AG09319 (cell line): ENCODE measurements at regions not wholly inside any gene's neighbourhood (a gene's known extent, or its start where the extent isn't known, plus 50 kb on each side); places are given as distances from the start of the nearest gene placed in this dataset.

Experiments
- DNase-seq: peaks from one replicate; pipeline ENCODE4 v3.0.0-alpha.2; 2010; ENCODE audit warnings: low read depth; ENCODE audit errors: extremely low read depth
- TF ChIP-seq, protein P1 (sequence below): IDR thresholded peaks from 2 replicates; pipeline ENCODE4 v1.5.1; 2011; ENCODE audit warnings: low read depth, mild to moderate bottlenecking, inconsistent platforms, low read length, moderate library complexity

DNA sequence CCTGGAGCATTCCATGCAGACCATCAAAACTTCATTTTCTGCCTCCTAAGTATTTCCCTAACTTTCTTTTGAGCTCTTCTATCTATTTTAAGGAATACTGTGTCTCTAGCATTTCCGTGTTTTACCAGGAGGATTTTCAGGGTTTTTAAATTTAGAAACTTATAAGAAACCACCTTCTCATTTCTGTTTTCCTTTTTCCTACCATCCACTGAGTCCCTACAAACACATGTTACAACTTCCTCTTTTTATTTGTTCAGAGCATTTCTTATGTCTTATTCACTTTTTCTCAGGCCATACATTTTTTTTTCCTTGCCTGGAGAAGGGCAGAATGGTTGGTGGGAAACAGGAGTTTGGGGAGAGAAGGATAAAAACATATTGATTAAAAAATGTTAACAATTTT lies 130.0 kb upstream of the BMP5 start:
- no peak for DNase-seq
- TF ChIP-seq, protein P1, sequence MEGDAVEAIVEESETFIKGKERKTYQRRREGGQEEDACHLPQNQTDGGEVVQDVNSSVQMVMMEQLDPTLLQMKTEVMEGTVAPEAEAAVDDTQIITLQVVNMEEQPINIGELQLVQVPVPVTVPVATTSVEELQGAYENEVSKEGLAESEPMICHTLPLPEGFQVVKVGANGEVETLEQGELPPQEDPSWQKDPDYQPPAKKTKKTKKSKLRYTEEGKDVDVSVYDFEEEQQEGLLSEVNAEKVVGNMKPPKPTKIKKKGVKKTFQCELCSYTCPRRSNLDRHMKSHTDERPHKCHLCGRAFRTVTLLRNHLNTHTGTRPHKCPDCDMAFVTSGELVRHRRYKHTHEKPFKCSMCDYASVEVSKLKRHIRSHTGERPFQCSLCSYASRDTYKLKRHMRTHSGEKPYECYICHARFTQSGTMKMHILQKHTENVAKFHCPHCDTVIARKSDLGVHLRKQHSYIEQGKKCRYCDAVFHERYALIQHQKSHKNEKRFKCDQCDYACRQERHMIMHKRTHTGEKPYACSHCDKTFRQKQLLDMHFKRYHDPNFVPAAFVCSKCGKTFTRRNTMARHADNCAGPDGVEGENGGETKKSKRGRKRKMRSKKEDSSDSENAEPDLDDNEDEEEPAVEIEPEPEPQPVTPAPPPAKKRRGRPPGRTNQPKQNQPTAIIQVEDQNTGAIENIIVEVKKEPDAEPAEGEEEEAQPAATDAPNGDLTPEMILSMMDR, result no peak

DNA sequence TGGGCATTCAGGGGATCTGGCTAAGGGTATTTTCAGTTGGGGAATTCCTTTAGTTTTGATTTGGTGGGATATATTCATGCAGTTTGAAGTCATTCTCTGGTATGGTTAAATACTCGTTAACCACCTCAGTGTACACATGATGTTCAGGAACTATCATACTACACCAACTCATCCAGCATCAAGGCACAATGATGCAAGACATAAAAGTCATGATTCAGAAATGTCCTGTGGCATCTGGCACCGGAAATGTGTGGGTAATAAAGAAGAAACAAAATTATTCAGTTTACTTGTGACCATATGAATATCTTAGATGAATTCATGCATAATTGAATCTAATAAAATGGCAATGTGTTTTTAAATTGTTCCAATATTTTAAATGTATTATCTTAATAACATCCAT lies 129.0 kb upstream of the BMP5 start:
- TF ChIP-seq, protein P1, result no peak
- DNase-seq, result no peak

DNA sequence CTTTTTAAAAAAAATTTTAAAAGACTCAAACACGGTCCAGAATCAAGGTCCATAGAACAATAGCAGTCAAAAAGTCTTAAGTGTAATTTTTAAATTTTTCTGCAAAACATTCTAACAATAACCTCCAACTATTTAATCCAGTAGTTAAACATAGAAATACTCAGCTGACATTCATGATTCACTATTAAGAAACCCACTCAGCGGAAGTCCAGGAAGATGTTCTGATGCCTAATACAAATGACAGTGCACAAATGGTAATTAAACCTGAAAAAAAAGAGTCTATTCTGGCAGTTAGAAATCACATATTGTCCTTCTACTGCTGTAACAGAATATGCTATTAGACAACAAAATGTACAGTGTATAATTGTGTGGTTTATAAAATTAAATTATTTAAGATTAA lies 128.2 kb upstream of the BMP5 start:
- TF ChIP-seq, protein P1, result no peak

DNA sequence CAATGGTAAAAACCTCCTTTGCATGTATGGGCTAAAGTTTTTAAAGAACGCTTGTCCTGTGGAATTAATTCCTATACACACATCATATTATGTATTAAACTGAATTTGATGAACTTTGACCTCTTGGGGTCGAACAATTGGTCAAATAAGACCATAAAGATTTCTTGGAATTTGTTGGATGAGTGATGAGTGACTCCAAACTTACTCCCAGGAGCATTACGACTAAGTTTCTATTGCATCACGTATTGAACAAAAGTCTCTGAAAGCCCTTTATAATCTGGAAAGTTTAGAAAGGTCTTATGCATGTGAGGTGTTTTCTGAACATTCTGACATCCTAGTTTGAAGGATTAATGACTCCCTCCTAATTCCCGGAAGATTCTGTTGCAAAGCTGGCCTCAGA lies 126.9 kb upstream of the BMP5 start:
- TF ChIP-seq, protein P1, result no peak
- DNase-seq, result no peak

More for the DNA sequence above, 128.2 kb upstream of the BMP5 start:
- DNase-seq, result no peak

DNA sequence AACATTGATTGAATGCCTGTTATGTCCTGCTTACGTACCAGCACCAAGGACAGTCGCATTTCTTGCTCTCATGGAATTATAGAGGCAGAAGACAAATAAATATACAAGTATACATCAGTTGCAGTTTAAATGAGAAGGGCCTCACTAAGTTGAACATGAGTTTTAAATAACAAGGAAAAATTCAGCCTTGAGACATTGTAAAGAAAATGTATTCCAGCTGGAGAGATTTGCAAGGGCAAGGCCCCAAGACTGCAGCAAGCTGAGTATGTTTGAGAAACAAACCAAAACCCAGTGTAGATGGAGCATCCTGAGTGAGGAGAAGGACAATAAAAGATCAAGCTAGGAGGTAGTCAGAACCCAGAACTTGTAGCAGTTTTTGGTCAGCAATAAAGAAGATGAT lies 123.2 kb upstream of the BMP5 start:
- DNase-seq, result no peak
- TF ChIP-seq, protein P1, result no peak

DNA sequence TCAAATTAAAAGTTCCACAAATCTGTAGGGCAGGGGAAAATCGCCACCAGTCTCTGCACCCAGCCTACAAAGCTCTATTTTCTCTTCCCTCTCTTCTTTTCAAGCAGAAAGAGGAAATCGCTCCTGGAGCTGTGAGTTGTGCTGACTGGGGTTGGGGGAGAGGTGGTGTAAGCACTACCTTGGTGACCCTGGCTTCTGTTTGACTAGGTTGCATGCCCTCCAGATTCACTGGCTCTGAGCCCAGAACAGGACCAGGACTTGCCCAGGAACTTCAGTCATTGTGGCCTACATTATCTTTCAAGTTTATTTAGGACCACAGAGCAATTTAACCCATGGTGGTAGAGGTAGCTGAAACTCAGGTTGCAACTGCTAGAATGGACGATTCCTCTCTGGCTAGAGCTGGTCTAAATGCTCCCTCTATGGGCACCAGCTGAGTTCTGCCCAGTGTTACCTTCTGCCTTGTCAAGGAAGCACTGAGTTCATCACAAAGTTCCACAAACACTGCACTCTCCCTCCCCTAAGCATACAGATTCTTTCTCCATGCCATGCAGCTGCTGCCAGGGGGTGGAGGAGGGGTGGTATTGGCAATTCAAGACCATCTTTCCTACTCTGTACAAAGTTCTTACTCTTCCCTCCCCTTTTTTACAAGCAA lies 122.0 kb upstream of the BMP5 start:
- TF ChIP-seq, protein P1, result no peak
- DNase-seq, result no peak

DNA sequence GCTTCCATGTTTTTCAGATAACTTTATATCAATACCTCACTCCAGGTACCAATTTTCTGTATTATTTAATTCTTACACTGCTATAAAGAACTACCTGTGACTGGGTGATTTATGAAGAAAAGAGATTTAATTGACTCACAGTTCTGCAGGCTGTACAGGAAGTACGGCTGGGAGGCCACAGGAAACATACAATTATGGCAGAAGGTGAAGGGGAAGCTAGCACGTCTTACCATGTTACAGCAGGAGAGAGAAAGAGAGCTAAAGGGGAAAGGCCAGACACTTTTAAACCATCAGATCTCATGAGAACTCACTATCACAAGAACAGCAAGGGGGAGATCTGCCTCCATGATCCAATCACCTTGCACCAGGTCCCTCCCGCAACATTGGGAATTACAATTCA lies 119.1 kb upstream of the BMP5 start:
- TF ChIP-seq, protein P1, result no peak
- no peak for DNase-seq
